Activated naive CD8-positive, alpha-beta T cell treated with anti-CD3 and anti-CD28 coated beads, Interleukin-2, amount 50 U/mL, for 16 hours (primary cell): ENCODE measurements at regions not wholly inside any gene's neighbourhood (a gene's known extent, or its start where the extent isn't known, plus 50 kb on each side); places are given as distances from the start of the nearest gene placed in this dataset.

Source experiments
- DNase-seq: peaks from one replicate; pipeline ENCODE4 v3.0.0-alpha.2; 2020; ENCODE audit warnings: low read depth, low spot score

- no peak for DNase-seq
These were observed 835.6 kb upstream of the SLIT2 start for GRCh38 chr4:19416146-19416545.

GRCh38 chr4:19408490-19408889 is 843.2 kb upstream of the SLIT2 start:
- no peak for DNase-seq

- no peak for DNase-seq
These were observed 844.9 kb upstream of the SLIT2 start for GRCh38 chr4:19406789-19407188.

GRCh38 chr4:19403786-19404370 is 847.8 kb upstream of the SLIT2 start:
- DNase-seq: no peak

- DNase-seq: no peak
These were observed 849.1 kb upstream of the SLIT2 start for GRCh38 chr4:19402581-19403065.

- no peak for DNase-seq
These were observed 850.2 kb upstream of the SLIT2 start for GRCh38 chr4:19401301-19402080.

- DNase-seq: no peak
These were observed 850.9 kb upstream of the SLIT2 start for GRCh38 chr4:19400820-19401219.

- DNase-seq: no peak
These were observed 852.7 kb upstream of the SLIT2 start for GRCh38 chr4:19399001-19399400.

- DNase-seq: no peak
These were observed 864.9 kb upstream of the SLIT2 start for GRCh38 chr4:19386786-19387185.

GRCh38 chr4:19382993-19383756 is 868.5 kb upstream of the SLIT2 start:
- DNase-seq: no peak

- no peak for DNase-seq
These were observed 870.6 kb upstream of the SLIT2 start for GRCh38 chr4:19381068-19381467.

GRCh38 chr4:19380600-19380999 is 871.1 kb upstream of the SLIT2 start:
- DNase-seq: no peak

GRCh38 chr4:19379191-19379708 is 872.5 kb upstream of the SLIT2 start:
- DNase-seq: no peak

- DNase-seq: no peak
These were observed 875.8 kb upstream of the SLIT2 start for GRCh38 chr4:19375931-19376330.

- no peak for DNase-seq
These were observed 876.4 kb upstream of the SLIT2 start for GRCh38 chr4:19375136-19375804.

GRCh38 chr4:19372390-19372789 is 879.3 kb upstream of the SLIT2 start:
- no peak for DNase-seq

GRCh38 chr4:19368800-19369199 is 882.9 kb upstream of the SLIT2 start:
- DNase-seq: no peak

GRCh38 chr4:19366916-19367315 is 884.8 kb upstream of the SLIT2 start:
- no peak for DNase-seq

- DNase-seq: no peak
These were observed 893.7 kb upstream of the SLIT2 start for GRCh38 chr4:19358015-19358414.

- no peak for DNase-seq
These were observed 902.3 kb upstream of the SLIT2 start for GRCh38 chr4:19349416-19349815.

GRCh38 chr4:19348746-19349145 is 903.0 kb upstream of the SLIT2 start:
- no peak for DNase-seq

GRCh38 chr4:19346636-19347035 is 905.1 kb upstream of the SLIT2 start:
- DNase-seq: no peak
